Stimulated activated CD4-positive, alpha-beta T cell treated with anti-CD3 and anti-CD28 coated beads, TNF-alpha, amount 100 ng/mL, for 48 hours (primary cell): ENCODE measurements at regions not wholly inside any gene's neighbourhood (a gene's known extent, or its start where the extent isn't known, plus 50 kb on each side); places are given as distances from the start of the nearest gene placed in this dataset.
"Not testable (repeated sequence)": the region's sequence is repeated elsewhere in the genome, so short reads cannot be mapped to it uniquely, and the experiment has no call there.

Source experiments
- DNase-seq, 3 donors: peaks; one replicate each; pipeline ENCODE4 v3.0.0-alpha.2; 2020; ENCODE audit warnings: low read depth in 3 of 3

DNA sequence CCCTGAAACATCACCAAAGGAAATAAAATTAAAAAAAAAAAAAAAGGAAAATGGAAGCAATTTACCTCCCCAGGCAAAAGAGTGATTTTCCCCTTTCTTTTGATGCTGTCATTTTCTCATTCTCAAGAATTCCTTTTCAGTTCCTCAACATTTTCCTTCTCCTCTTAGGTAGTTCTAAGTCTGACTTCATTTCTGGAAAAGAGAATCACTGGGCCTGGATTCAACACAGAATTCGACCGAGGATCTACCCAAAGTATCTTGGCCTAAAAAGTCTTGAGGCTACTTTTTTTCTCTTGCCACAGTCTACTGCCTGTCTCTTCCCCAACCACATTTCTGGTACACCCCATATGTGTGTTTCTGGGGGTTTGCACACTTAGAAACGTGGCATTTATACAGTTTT lies 717.8 kb upstream of the TBX3 start:
- no peak for DNase-seq

DNA sequence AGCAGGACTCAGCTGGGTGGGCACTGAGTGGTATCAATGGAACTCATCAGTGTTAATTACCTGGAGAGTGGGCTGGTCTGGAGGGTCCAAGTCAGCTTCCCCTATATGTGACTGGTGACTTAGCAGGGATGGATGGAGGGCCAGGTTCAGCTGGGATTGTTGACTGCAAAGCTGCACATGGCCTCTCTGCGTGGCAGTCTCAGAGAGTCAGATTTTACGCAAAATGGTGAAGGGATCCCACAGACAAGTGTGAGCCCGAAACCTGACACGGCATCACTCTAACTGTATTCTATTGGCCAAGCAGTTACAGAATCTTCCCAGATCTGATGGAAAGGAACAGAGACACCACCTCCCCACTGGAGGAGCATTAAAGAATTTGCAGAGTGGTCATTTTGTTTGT lies 716.0 kb upstream of the TBX3 start:
- no peak for DNase-seq

DNA sequence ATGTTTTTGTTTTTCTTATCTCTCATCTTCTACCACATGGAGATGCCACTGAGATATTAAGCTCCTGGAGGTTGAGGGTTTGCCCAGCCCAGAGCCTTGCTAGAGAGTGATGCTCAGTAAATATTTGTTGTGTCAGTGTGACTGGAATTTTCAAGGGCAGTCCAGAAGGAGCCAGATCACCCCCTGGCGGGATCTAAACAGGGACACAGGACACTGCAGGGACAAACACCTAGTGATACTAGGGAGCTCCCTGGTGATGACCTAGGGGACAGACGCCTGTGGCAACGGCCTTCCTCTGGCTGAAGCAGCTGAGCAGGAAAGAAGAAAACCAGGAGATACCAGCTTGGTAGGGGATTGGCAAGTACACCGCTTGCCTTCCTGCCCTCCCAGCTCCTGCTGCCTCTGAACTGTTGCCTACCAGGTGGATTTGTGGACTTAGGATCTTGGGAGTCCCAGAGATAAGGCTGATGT lies 714.4 kb upstream of the TBX3 start:
- DNase-seq = no peak

DNA sequence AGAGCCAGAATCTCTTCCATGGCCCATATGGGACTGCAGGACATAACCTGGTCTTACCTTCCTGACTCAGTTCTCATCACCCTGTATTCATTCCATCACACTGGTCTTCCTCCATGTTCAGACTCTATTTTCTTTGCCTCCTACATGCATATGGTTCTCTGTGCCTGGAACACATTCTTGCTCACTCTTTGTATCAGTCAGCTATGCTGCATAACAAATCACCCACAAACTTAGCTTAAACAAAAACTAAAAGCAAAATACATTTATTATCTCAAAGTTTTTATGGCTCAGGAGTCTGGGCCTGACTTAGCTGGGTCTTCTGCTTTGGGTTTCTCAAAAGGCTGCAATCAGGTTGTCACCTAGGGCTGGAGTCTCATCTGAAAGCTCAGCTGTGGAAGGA lies 712.6 kb upstream of the TBX3 start:
- no peak for DNase-seq

DNA sequence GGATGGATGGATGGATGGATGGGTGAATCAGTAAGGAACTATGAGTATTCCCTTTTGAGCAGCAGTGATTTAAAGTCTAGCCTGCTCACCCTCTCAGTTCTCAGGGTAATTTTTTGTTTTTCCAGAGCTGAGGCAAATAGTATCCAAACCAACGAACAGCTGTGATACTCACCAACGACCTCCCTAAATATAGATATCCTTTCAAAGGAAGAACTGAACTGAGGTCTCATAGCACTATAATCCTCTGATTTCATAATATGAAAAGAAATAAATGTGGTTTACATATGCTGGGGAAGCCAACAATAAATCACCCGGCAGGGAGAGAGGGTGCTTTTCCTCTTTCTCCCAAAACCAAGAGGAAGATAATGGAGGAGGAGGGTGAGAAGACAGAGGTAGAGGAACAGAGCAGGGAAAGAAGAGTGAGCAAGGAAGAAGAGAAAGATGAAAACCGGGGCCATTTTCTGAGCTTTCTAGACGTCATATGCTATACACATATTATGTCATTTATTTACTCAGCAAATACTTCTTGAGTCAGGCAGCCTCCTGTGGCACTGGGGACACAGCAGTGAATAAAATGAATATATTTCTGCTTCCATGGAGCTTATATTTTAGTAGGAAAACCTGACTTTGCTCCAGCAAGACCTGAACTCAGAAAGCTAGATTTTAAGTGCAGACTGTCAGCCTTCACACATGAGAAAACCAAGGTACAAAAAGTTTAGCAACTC lies 710.7 kb upstream of the TBX3 start:
- no peak for DNase-seq

DNA sequence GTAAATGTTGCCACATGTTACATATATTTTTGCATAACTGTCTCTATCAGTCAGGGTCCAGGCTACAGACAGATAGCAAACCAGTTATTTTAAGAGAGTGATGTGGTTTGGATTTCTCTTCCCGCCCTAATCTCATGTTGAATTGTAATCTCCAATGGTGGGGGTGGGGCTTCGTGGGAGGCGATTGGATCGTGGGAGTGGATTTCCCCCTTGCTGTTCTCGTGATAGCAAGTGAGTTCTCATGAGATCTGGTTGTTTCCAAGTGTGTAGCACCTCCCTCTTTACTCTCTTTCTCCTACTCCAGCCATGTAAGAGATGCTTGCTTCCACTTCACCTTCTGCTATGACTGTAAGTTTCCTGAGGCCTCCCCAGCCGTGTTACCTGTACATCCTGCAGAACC lies 704.2 kb upstream of the TBX3 start:
- no peak for DNase-seq

DNA sequence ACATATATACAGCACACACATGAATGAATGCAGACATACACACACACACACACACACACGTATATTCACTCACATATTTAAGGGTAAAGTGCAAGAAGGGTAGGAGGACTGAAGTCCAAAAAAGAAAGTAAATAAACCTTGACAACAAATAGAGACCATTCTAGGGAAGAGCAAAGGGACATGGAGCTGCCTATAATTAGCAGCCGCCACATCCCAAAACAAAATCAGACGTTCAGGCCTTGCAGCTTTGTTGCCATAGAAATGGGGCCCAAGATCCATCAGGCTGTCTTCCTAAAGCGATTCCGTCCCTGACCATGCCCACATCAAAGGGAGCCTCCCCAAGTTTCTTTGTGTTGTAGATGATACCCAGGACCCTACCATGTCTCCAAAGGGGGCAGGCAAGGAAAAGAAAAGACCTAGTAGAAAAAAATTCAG lies 703.5 kb upstream of the TBX3 start:
- no peak for DNase-seq

DNA sequence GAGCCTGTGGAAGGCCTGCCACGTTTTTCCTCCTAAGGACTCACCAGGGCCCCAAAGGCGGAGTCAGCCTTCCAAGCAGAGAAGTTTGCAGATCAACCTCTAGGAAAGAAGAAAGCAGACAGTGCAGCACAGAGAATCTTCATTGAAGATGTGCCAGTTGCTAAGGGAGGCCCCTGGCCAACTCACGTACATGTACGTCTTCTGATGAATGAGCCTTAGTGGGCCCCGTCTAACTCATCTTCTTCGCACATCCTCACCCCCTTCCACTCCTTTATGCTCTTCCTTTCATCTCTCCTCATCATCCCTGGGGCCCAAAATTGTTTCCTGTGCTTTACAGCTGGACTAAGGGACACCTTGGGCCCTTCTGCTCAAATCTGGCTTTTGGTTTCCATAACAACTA lies 703.0 kb upstream of the TBX3 start:
- DNase-seq = no peak

DNA sequence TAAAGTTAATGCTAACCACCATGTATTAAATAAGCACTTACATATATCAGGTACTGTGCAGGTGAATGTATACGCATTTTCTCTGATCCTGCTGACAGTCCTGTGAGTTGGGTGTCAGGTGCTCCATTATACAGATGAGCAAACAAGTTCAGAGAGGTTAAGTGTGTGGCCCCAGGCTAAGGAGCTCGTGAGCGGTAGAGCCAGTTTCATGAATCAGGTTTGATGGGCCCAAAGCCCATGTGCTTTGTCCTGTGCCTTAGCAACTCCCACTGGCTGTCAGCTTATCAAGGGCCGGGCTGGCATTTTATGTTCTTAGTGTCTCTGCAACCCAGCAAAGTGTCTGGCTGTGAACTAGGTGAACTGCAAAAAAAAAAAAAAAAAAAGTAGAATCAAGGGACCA lies 701.2 kb upstream of the TBX3 start:
- DNase-seq = no peak

DNA sequence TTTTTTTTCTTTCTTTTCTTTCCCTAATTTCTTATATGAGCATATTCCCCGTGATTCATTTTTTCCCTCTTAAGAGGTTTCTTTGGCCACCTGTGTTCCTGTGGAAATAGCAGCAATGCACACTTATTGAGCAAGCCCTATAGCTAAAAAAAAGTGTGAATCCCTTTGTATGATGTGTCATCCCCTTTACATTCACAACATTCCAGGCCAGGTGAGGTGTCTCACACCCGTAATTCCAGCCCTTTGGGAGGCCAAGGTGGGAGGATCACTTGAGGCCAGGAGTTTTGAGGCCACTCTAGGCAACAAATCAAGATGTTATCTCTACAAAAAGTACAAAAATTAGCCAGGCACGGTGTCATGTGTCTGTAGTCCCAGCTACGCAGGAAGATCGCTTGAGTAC lies 700.4 kb upstream of the TBX3 start:
- no peak for DNase-seq

DNA sequence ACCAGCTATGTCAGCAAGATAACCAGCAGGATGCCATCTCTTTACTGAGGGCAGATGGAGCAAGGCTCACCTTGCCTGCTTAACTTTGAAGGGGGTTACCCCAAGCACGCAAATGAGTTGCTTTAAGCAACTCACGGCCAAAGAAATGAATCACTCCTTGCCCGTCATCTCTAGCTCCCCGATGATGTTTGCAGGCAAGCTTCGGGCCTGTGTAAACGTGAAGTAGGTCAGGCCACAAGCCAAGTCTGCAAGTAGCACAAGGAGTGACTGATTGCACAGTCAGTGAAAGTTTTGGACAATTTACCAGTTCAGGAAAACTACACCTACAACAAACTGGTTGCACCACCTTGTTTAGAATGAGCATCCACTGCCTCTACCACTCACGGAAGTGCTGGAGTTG lies 699.7 kb upstream of the TBX3 start:
- no peak for DNase-seq

DNA sequence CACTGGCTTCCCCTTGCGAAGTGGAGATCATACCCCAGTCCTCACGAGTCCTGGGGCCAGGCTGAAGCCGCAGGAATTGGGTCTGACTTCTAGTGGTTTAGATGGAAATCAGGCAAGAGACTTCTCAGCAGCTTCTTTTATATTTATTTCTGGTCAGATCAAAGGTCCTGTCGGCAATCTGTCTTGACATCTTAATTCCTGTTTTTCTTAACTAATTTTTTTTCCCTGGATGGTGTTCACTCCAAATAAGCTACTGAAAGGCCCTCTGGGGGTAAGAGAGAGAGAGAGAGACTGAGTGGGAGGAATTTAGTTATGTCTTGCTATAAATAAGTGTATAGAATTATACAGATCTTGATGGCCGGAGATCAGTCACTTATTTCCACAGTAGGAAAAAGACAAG lies 698.7 kb upstream of the TBX3 start:
- no peak for DNase-seq

DNA sequence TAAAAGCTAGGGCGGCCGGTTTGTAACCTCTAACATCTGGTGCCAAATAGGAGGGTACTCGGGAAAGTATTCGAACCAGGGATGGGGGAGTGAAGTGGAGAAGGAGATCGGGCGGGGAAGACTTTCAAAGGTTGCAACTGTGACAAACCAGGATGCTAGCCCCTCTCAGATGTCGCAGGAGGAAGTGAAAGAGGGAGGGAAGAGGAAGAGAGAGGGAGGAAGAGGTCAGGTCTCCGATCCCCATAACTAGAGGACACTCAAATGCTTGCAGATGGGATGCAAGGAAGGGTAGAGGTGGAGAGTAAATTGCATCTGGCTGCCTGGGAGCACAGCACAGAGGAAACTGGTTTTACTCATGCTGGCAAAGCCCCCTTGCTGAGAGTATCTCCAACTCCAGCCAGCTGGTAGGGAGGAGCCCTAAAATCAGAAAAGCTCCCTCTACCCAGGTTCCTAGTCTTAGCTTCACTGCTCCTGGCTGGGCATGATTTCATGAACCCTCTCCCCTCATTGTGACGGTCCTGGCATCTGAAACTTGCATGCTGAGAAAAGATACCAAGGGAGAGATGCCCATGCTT lies 696.7 kb upstream of the TBX3 start:
- DNase-seq = no peak

DNA sequence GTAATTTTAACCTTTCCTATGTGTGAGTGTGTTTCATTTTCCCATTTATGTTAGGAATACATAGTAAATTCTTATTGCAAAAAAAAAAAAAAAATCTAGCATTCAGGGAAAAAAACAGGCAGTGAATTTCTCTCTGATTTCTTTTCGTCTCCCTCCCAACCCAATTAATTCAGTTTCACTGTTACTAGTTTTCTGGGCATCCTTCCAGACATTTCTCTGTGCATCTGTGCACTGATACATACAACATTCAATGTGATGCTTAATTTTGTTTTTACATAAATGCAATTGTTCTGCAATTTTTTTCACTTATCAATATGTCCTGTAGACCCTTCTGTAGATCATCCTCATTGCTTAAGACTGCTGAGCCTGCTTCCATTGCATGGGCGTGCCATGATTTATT lies 694.3 kb upstream of the TBX3 start:
- DNase-seq = no peak

DNA sequence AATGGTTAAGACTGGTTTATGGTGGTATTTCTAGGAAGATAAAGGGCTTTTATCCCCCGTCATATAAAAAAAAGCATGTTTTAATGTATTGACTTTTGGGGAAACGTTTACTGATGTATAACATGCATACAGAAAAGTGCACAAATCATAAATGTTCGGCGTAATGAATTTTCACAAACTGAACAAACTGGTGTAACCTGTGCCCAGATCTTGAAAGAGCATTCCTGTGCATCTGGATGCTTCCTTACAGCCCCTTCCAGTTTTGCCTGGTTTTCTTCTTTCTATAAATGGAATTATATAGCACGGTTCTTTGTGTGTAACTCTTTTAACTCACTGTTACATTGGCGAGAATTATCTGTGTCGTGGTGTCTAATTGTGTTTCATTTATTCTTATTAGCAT lies 693.8 kb upstream of the TBX3 start:
- no peak for DNase-seq

DNA sequence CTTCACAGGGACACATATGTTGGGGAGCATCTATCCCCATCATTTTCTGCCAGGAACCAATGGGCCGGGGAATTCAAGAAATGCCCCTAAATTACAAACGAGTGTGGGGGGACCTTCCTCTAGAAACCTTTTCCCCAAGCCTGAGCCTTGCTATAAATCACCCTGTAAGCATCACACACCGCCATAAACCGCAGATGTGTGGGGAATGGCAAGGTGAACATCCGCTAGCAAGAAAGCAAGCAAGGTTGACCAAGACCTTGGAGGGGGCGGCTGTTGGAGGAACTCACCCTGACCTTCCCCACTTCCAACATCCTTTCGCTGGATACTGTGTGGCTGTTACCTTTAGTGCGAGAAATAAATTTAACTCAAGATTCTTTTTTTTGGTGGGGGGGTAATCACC lies 693.3 kb upstream of the TBX3 start:
- no peak for DNase-seq

DNA sequence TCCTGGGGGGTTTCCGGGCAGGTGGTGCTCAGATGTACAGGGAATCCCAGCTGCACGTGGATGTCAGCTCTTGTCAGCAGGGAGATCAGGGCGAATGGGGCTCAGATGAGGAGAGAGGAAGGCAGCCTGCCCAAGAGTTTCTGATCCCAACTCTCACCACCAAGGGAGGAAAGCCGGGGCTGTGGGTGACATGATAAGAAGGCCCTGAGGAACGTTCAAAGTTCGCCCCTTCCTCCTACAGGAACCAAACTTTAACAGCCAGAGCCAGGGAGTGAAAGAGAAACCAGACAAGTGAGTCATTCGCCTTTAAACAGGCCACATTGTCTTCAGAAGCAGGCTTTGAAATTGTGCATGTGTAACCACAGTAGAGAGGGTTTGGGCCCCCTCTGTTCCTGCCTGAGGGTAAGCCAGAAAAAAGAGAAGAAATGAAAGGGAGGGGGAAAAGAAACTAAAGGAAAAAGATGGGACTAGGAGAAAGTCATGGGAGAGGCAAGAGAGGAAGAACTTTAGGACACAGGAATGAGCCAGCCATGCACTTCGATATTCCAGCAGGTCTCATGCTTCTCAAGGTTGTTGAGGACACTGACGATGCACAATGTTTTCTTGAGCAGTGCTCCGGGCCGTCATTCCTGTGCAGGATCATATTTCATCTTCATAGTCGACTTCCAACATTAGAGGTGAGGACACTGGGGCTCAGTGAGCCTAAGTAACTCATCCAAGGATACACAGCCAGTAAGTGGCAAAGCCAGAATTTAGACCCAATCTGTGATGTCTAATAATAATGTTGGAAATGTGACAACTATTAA lies 691.4 kb upstream of the TBX3 start:
- no peak for DNase-seq

DNA sequence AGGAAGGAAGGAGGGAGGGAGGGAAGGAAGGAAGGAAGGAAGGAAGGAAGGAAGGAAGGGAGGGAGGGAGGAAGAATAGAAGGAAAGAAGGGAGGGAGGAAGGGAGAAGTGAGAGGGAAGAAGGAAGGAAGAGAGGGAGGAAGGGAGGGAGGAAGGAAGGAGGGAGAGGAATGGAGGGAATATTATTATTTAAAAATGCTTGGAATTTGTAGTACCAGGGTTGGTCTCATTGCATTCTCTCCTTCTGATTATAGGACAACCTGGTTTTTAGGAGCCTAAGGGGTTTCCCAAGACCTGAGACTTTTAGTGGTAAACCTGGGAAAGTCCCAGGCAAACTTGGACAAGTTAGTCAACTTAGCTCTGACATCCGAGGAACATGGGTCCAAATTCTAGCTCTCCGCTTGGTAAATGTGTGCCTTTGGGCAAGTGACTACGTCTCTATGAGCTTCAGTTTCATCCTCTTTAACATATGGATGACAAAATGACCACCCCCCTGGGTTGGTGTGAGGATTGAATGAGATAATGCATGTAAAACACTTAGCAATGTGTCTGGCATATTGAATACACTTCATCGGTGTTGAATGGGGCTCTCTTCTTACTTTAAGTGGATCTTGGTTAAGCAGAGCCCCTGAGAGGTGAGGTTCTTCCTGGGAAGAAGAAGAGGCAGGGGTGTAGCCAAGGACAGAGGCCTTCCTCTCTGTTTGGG lies 690.7 kb upstream of the TBX3 start:
- DNase-seq = no peak

DNA sequence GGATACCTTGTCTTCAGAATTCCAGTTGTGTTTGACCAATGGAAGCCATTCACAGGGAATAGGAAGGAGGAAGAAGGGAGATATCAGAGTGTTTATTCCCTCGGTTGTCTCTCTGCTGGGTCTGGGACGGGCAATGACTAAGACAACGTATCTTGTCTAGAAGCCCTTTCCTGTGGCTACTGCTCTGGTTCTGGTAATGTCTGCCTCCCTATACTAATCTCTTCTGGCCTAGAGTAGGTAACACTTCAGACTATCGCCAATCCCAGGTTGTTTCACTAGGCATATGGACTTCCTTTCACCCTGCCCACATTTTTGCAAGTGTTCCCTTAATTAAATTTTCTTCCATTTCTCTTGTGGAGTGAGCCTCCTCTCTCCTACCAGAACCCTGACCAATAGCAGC lies 687.7 kb upstream of the TBX3 start:
- no peak for DNase-seq

DNA sequence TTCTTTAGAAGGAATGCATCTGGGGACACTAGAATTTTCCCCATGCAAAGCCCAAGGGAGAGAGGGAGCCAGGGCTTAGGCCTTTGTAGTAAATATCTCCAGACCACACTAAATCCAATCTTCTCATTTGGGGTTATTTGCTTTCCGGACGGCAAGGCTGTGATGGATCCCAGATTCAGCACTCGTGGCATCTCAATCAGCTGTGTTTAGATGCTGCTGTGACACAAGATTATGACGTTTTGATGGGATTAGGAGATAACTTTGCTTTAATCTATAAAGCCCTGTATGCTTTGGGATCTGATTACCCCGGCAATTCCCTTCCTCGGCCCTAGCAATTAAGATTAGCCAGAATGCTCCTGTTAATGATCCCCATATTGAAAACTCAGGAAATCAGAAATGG lies 686.7 kb upstream of the TBX3 start:
- no peak for DNase-seq

DNA sequence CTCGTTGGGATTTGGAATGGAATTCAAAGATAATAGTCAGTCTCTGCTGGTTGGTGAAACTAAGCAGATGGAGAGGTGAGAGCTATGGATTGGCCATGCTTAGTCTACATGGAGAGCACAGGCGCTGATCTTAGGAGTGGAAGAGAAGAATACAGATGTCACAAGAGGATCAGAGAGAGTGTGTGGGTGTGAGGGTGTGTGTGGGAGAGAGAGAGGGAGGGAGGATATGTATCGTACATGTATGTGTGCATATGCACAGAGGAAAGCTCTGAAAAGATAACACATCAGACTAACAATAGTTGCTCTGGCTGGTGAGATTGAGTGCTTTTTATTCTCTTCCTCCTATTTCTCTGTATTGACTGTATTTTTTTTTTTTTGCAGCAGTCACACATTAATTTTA lies 686.2 kb upstream of the TBX3 start:
- DNase-seq = no peak

DNA sequence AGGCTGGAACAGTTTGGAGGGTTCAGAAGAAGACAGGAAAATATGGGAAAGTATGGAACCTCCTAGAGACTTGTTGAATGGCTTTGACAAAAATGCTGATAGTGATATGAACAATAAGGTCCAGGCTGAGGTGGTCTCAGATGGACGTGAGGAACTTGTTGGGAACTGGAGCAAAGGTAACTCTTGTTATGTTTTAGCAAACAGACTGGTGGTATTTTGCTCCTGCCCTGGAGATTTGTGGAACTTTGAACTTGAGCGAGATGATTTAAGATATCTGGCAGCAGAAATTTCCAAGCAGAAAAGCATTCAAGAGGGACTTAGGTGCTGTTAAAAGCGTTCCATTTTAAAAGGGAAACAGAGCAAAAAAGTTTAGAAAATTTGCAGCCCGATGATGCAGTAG lies 682.3 kb upstream of the TBX3 start:
- not testable (repeated sequence) for DNase-seq
